ENCODE measurements at regions not wholly inside any gene's neighbourhood (a gene's known extent, or its start where the extent isn't known, plus 50 kb on each side); places are given as distances from the start of the nearest gene placed in this dataset.

DNA sequence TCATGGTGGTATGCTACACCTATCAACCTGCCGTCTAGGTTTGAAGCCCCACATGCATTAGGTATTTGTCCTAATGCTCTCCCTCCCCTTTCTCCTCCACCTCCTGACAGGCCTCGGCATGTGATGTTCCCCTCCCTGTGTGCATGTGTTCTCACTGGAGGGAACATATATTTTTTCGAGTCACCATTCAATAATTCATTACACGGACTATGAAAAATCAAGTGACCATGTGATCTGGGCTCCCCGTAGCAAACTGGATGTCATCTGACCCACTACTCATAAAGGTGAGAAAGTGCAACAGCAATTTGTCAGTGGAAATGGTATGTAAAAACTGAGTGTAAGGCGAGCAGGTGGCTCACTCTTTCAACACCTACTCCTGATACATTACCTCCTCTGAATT is 224.3 kb upstream of the RASGRP1 start:
- TF ChIP-seq, protein P1, sequence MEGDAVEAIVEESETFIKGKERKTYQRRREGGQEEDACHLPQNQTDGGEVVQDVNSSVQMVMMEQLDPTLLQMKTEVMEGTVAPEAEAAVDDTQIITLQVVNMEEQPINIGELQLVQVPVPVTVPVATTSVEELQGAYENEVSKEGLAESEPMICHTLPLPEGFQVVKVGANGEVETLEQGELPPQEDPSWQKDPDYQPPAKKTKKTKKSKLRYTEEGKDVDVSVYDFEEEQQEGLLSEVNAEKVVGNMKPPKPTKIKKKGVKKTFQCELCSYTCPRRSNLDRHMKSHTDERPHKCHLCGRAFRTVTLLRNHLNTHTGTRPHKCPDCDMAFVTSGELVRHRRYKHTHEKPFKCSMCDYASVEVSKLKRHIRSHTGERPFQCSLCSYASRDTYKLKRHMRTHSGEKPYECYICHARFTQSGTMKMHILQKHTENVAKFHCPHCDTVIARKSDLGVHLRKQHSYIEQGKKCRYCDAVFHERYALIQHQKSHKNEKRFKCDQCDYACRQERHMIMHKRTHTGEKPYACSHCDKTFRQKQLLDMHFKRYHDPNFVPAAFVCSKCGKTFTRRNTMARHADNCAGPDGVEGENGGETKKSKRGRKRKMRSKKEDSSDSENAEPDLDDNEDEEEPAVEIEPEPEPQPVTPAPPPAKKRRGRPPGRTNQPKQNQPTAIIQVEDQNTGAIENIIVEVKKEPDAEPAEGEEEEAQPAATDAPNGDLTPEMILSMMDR (conservative IDR thresholded peaks at IDR 0.05; ENCODE audit: low read depth, low read length), result no peak
- TF ChIP-seq EZH2 (IDR thresholded peaks at IDR 0.05; ENCODE audit: borderline replicate concordance, low read depth, low read length, poor library complexity, severe bottlenecking), result no peak
